Epithelial cell of esophagus (primary cell): ENCODE measurements at regions not wholly inside any gene's neighbourhood (a gene's known extent, or its start where the extent isn't known, plus 50 kb on each side); places are given as distances from the start of the nearest gene placed in this dataset.

Source experiments
- DNase-seq: peaks from one replicate; pipeline ENCODE4 v3.0.0; 2010; ENCODE audit warnings: low read depth
- H3K4me3 ChIP-seq: 2 replicates; pipeline ENCODE4 v1.5.1; 2011; ENCODE audit warnings: mild to moderate bottlenecking, low read length, control low read depth
- TF ChIP-seq, protein P1 (sequence below): IDR thresholded peaks from 2 replicates; pipeline ENCODE4 v1.5.1; 2011; ENCODE audit warnings: low read depth, mild to moderate bottlenecking, low read length, control low read depth, inconsistent platforms; ENCODE audit not compliant: insufficient read depth; ENCODE audit errors: missing control alignments

DNA sequence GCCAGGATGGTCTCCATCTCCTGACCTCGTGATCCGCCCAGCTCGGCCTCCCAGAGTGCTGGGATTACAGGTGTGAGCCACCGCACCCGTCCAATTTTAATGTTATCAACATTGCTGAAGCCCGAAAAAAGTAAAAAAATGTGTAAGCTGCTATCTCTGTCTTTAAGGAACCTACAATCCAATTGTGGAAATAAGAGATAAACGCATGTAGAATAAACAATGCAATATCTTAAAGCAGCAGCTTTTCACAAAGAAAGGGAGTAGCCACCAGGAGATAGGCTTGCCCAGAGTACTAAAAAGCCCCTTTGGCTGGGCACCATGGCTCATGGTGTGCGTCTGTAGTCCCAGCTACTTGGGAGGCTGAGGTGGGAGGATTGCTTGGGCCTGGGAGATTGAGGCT, 282.9 kb upstream of the LYZL1 start:
- no peak for DNase-seq
- TF ChIP-seq, protein P1, sequence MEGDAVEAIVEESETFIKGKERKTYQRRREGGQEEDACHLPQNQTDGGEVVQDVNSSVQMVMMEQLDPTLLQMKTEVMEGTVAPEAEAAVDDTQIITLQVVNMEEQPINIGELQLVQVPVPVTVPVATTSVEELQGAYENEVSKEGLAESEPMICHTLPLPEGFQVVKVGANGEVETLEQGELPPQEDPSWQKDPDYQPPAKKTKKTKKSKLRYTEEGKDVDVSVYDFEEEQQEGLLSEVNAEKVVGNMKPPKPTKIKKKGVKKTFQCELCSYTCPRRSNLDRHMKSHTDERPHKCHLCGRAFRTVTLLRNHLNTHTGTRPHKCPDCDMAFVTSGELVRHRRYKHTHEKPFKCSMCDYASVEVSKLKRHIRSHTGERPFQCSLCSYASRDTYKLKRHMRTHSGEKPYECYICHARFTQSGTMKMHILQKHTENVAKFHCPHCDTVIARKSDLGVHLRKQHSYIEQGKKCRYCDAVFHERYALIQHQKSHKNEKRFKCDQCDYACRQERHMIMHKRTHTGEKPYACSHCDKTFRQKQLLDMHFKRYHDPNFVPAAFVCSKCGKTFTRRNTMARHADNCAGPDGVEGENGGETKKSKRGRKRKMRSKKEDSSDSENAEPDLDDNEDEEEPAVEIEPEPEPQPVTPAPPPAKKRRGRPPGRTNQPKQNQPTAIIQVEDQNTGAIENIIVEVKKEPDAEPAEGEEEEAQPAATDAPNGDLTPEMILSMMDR = no peak
- no peak overlapping the region for H3K4me3 ChIP-seq

DNA sequence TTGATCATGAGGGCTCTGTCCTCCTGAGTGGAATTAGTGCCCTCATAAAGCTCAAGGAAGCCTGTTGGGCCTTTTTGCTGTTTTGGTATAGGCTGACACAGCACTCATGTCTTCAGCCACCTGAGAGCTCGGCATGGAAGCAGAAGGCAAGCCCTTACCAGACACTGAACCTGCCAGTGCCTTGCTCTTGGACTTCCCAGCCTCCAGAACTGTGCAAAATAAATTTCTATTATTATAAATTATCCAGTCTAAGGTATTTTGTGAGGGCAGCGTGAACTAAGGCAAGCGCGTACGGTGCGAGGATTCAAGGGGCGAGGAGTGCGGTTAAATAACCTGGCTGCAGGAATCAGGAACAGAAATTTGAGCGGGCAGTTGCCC, 281.5 kb upstream of the LYZL1 start:
- TF ChIP-seq, protein P1 = no peak
- no peak overlapping the region for H3K4me3 ChIP-seq
- no peak for DNase-seq

DNA sequence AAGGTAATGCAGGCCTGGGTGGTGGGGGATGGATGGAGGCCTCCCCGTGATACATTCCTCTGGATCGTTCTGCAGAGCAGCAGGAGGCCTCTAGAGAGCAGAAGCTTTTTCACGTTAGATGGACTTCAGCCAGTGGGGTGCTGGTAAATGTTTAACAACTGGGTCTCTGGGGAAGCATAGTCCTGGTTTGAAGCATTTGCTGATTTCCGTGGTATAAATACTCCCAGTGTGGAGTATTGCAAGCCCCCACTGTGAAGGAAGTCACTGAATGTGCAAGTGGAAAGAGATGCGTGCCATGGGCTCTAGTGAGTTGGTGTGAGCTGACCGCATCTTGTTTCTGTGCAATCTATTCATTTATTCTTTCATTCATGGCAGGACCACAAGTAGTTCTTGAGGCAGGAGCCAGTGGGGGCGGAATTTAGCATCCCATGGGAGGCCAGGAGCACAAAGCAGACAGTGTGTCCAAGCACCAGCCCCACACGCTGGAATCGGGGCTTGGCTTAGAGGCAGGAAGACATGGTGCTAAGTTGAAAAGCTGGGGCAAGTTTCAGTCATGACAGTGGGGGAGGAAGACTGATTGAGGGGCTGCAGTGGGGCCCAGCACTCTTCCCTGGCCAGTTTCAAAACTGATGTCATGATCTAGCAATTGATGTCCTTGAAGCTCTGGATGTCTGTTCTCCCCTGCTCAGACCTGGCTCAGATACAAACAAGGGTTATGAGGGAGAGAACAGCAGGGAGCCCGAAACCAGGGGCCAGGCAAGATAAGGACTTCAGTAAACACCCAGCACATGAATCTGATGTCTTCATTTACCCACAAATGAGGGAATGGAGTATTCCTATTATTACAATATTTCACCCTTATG, 280.9 kb upstream of the LYZL1 start:
- DNase-seq = no peak
- H3K4me3 ChIP-seq = no peak overlapping the region
- TF ChIP-seq, protein P1 = no peak

DNA sequence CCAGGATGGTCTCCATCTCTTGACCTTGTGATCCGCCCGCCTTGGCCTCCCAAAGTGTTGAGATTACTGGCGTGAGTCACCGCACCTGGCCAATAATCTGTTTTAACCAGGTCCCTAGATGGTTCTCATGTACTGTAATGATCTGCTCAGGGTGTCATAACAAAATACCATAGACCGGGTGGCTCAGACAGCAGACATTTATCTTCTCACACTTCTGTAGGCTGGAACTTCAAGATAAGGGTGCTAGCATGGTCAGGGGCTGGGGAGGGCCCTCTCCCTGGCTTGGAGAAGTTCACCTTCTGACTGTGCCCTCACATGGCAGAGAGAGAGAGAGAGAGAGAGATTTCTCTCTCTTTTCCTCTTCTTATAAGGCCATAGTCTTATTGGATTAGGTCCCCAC, 279.4 kb upstream of the LYZL1 start:
- no peak for DNase-seq
- no peak overlapping the region for H3K4me3 ChIP-seq
- TF ChIP-seq, protein P1 = no peak

DNA sequence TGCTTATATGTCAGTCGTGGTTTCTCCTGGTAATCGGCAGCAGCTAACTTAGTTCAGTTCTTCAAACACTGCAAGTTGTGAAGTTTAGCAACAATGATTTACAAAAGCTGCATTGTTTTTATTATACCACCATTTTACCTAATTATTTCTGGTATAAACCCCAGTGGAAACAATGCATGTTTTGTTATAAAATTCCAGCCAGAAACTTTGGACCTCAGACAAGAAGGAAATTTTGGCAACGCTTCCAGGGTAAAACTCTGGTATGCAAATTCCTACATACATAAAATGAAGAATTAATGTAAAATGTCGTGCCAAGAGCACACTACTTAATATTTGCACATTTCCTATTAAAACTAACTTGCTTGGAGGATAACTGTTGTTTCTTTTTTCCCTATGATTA, 277.4 kb upstream of the LYZL1 start:
- no peak for DNase-seq
- H3K4me3 ChIP-seq = no peak overlapping the region
- TF ChIP-seq, protein P1 = no peak

DNA sequence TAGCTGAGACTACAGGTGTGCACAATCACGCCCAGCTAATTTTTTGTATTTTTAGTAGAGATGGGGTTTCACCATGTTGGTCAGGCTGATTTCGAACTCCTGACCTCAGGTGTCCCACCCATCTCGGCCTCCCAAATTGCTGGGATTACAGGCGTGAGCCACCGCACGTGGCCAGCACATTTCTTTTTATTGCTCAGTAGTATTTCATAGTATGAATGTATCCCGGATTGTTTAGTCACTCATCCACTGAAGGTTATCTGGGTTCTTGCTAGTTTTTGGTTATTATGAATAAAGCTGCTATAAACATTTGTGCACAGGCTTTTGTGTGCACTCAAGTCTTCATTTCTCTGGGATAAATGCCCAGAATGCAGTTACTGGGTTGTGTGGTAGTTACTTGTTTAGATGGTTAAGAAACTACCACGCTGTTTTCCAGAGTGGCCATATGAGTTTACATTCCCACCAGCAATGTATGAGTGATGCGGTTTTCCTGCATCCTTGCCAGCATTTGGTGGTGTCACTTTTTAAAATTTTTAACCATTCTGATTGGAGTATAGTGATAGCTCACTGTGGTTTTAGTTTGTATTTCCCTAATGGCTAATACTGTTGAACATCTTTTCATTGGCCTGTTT, 275.8 kb upstream of the LYZL1 start:
- TF ChIP-seq, protein P1 = no peak
- DNase-seq = no peak
- H3K4me3 ChIP-seq = no peak overlapping the region

DNA sequence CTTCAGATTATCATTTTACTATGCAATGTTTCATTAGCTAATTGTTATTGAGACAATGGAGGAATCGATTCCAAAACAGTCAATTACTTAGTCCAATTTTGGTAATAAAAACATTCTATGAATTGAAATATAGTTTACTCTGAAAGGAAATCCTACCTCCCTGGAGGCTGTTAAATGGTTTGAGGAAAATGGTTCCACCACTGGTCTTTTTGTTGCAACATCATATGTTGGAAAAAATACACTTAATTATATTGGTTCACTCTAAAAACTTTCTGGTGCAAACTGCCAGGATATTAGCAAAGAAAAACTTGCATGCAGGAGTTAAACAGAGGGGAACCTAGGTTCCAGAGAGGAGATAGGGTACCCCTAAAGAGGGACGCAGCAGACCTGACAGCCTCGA, 267.3 kb upstream of the LYZL1 start:
- DNase-seq = no peak
- TF ChIP-seq, protein P1 = no peak

More for the DNA sequence above, 267.3 kb upstream of the LYZL1 start:
- H3K4me3 ChIP-seq = no peak overlapping the region
